PC-3 (cell line): ENCODE measurements at regions not wholly inside any gene's neighbourhood (a gene's known extent, or its start where the extent isn't known, plus 50 kb on each side); places are given as distances from the start of the nearest gene placed in this dataset.

Source experiments
- EZH2 ChIP-seq: fragments of 300-600 bp; sonication (generic); IDR thresholded peaks from one replicate; pipeline ENCODE4 v1.6.1; 2017; ENCODE audit warnings: antibody characterized with exemption, mild to moderate bottlenecking, low read length; ENCODE audit not compliant: unreplicated experiment
- EZH2phosphoT487 ChIP-seq: fragments of 300-600 bp; sonication (generic); IDR thresholded peaks from 2 replicates; pipeline ENCODE4 v1.6.1; 2018; ENCODE audit warnings: mild to moderate bottlenecking, antibody characterized with exemption, low read length, borderline replicate concordance
- TF ChIP-seq, protein P1 (sequence below): fragments of 300-600 bp; sonication (generic); conservative IDR thresholded peaks from 2 replicates; pipeline ENCODE4 v1.5.1; 2017; ENCODE audit warnings: antibody characterized with exemption, low read depth, mild to moderate bottlenecking, low read length

- TF ChIP-seq EZH2 (no peak), EZH2phosphoT487 (no peak)
- TF ChIP-seq, protein P1, sequence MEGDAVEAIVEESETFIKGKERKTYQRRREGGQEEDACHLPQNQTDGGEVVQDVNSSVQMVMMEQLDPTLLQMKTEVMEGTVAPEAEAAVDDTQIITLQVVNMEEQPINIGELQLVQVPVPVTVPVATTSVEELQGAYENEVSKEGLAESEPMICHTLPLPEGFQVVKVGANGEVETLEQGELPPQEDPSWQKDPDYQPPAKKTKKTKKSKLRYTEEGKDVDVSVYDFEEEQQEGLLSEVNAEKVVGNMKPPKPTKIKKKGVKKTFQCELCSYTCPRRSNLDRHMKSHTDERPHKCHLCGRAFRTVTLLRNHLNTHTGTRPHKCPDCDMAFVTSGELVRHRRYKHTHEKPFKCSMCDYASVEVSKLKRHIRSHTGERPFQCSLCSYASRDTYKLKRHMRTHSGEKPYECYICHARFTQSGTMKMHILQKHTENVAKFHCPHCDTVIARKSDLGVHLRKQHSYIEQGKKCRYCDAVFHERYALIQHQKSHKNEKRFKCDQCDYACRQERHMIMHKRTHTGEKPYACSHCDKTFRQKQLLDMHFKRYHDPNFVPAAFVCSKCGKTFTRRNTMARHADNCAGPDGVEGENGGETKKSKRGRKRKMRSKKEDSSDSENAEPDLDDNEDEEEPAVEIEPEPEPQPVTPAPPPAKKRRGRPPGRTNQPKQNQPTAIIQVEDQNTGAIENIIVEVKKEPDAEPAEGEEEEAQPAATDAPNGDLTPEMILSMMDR, result no peak
Observed at GRCh38 chr2:77808599-77808998, 286.4 kb upstream of the LRRTM4 start.
